ENCODE measurements at regions not wholly inside any gene's neighbourhood (a gene's known extent, or its start where the extent isn't known, plus 50 kb on each side); places are given as distances from the start of the nearest gene placed in this dataset.

- TF ChIP-seq POLR2A (IDR thresholded peaks at IDR 0.05; ENCODE audit: low read length) = no peak
- no peak for TF ChIP-seq GATA1 (IDR thresholded peaks at IDR 0.05; ENCODE audit: low read depth, low read length)
Observed at GRCh38 chr4:32560306-32560705, 1840.1 kb downstream of the PCDH7 start.
